AG09309 (cell line): ENCODE measurements at regions not wholly inside any gene's neighbourhood (a gene's known extent, or its start where the extent isn't known, plus 50 kb on each side); places are given as distances from the start of the nearest gene placed in this dataset.

ENCODE experiments used
- DNase-seq: peaks from one replicate; pipeline ENCODE4 v3.0.0-alpha.2; 2010; ENCODE audit warnings: low read depth
- H3K4me3 ChIP-seq: 2 replicates; pipeline ENCODE4 v1.5.1; 2011; ENCODE audit warnings: mild to moderate bottlenecking, low read depth, low read length, moderate library complexity; ENCODE audit not compliant: control insufficient read depth
- CTCF ChIP-seq: IDR thresholded peaks from 2 replicates; pipeline ENCODE4 v1.5.1; 2011; ENCODE audit warnings: mild to moderate bottlenecking, low read depth, low read length, inconsistent platforms; ENCODE audit not compliant: insufficient read depth, control insufficient read depth; ENCODE audit errors: missing control alignments

DNA sequence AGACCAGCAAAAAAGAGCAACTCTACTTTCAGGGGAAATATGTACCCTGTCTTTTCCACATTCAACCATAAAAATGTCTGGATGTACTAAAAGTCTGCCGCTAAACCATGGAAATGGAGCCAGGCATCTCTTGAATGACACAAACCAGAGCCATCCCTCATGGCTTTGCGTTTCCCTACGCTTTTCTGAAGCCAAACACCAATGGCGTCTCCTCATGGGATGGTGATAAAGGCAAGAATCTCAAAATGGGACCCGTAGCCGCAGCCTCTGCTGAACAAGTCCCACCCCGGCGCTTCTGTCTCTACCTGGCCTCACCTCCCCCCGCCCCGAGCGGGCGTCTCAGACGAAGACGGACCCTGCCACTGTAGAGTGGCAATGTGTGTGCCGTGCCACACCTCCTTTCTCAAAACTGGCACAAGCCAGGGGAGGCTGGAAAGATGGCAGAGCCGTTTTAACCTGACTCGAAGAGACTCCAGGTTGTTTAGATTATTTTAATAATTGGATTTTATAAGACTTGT lies 80.3 kb upstream of the AFDN start:
- no peak for DNase-seq
- TF ChIP-seq CTCF: no peak
- no peak overlapping the region for H3K4me3 ChIP-seq

- DNase-seq: no peak
- TF ChIP-seq CTCF: no peak
- no peak overlapping the region for H3K4me3 ChIP-seq
Measured at GRCh38 chr6:167746975-167747374, 79.7 kb upstream of the AFDN start.

- DNase-seq: no peak
- TF ChIP-seq CTCF: no peak
- no peak overlapping the region for H3K4me3 ChIP-seq
Measured at GRCh38 chr6:167747645-167748044, 79.1 kb upstream of the AFDN start.

DNA sequence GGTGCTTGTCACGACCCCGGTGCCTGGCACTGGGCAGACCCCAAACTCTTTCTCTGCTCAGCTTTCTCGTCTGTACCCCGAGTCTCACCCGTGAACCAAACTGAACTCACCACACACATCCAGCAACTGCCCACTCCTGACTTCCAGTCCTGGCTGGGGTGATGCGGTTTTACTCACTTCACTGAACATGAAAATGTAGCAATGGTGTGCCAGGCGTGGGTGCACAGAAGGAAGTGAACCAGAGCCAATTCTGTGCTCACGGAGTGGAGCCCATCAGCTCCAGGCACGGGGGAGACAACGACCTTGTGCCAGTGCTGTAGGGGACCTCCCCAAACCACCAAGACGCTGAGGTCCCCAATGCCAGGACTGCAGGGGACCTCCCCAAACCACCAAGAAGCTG lies 78.7 kb upstream of the AFDN start:
- H3K4me3 ChIP-seq: no peak overlapping the region
- TF ChIP-seq CTCF: no peak
- no peak for DNase-seq

DNA sequence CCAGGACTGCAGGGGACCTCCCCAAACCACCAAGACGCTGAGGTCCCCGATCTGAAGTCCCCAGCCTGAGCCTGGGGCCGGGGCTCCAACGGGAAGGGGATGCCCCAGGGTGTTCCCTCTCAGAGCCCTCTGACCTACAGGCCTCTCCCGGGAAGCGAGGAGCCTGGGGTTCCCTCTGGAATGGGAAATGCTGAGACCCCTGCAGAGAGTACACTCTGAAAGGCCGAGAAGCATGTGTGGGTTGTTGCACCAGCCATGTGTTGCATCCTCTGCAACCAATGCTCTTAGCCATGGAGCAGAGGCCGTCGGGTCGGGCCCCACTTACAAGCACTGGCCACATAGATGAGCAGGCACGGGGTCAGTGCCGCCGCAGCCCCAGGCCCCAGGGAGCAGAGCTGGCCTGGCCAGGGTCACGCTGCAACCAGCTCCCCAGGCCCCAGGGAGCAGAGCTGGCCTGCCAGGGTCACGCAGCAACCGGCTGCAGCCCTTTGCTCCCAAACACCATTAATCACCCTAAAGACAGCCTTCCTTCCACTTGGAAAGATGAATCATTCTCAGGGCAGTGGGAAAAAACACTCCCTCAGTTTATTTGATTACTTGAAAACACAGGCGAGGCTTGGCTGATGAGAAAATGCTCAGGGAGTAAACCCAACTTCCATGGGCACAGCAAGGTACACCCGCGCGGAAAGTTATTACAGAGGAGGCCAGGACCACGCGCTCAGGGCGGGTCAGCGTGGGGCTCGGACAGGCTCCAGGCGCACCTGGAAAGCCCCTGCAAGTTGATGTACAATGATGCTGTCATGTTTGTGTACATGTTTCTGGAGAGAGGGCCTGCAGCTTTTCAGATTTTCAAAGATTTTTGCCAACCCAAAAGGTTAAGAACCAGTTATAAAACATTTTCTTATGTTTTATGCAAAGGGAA lies 78.0 kb upstream of the AFDN start:
- TF ChIP-seq CTCF: no peak
- H3K4me3 ChIP-seq: no peak overlapping the region
- DNase-seq: no peak

GRCh38 chr6:167750956-167751358 lies 75.8 kb upstream of the AFDN start:
- H3K4me3 ChIP-seq: no peak overlapping the region
- DNase-seq: no peak
- no peak for TF ChIP-seq CTCF
